ENCODE measurements at regions not wholly inside any gene's neighbourhood (a gene's known extent, or its start where the extent isn't known, plus 50 kb on each side); places are given as distances from the start of the nearest gene placed in this dataset.

DNA sequence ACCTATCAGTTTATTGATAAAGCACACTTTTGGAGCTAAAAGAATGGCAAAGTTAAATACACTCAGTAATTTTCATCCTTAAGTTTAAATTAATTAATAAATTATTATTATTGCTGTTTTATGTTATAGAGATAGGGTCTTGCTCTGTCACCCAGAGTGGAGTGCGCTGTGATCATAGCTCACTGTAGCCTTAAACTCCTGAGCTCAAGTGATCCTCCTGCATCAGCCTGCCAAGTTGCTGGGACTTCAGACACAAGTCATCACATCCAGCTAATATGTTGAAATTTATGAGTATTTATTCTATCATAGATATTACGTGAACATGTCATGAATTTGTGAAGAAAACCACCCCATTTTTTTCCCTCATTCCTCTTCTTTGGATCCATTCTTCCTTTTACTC lies 64.2 kb downstream of the GJA1 start:
- DNase-seq = no peak

DNA sequence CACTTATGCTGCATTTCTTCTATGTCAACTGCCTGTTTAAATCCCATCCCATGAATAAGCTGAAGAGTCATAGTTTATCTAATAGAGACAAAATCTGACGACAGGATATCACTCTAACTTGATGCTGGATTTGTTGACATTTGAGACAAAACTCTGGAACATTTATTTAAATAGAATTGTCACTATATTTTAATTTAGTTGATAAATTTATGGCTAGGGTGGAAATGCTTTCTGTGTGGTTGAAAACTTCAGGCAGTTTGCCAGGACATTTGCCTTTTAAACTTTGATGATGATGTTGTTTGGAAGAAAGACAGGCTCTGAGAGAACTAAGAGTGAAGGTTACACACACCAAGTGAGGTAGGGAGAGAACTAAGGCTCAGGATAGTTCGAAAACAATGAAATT lies 68.1 kb downstream of the GJA1 start:
- DNase-seq = no peak

GRCh38 chr6:121504227-121504626 lies 68.8 kb downstream of the GJA1 start:
- no peak for DNase-seq

DNA sequence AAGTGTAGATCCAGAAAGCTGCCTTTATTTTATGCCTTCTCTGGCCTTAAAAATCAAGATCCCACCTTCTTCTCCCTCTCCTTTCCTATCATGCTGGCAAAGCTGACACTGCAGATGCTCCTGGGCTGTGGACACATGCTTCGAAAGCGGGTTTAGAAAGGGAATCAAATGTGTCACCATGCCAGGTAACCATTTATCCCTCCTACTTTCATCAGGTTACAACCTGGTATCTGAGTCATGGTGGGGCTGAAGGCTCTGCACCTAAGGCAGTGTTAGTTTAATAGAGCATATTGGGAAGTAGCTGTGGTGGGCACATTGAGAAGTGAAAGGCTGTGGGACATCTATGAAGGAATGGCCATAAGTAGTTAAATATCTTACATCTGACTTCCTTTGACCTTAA lies 69.8 kb downstream of the GJA1 start:
- no peak for DNase-seq

GRCh38 chr6:121506761-121507754 lies 71.6 kb downstream of the GJA1 start:
- DNase-seq = no peak

DNA sequence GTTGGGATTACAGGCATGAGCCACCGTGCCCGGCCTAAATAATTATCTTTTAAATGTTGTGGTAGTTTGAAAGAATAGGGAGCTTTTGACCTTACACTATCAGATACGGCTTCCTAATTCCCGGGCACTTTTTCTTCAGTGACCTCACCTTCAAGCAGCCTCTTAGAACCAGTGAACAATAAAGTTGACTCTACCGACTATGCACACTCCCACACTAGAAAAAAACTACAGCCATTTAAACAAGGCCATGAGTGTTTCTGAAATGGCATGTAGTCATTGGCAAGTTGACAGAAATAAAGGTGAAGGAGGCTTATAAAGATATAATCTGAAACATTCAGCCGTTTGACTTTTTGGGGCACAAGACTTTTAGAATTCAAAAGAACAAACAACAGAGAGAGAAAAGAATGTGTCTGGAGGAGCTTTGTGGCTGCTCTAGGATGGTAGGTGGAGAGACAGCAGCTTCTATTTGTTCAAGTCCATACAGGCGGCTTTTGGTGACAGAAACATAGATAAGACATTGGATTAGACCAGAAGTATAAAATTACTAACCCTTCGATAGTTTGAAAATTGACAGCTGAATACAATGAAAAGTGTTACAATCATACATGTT lies 75.2 kb downstream of the GJA1 start:
- DNase-seq = no peak

- DNase-seq = no peak
Observed at GRCh38 chr6:121515630-121516265, 80.3 kb downstream of the GJA1 start.

DNA sequence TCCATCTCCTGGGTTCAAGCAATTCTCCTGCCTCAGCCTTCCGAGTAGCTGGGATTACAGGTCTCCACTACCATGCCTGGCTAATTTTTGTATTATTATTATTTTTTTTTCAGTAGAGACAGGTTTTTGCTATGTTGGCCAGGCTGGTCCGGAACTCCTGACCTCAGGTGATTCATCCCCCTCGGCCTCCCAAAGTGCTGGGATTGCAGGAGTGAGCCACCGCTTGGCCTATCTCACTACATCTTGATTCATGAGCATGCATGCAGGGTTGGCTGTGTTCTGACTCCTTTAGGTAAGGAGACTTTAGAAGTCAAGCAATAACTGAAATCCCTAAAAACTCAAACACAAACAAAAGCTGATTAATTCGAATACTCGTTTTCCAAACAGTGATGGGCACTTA lies 80.9 kb downstream of the GJA1 start:
- DNase-seq = no peak

GRCh38 chr6:121520337-121521163 lies 85.1 kb downstream of the GJA1 start:
- DNase-seq = no peak

DNA sequence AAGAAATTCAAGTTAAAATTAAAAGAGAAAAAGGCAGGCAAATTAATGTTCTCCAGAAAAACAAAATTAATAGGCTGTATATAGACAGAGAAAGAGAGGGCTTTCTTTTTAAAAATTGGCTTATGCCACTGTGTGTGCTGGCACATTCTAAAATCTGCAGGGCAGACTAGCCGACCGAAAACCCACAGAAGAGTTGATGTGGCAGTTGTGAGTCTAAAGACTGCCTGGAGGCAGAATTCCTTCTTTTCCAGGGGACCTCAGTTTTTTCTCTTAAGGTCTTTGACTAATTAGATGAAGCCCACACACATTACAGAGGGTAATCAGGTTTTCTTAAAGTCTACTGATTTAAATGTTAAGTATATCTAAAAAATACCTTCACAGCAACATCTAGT lies 85.7 kb downstream of the GJA1 start:
- no peak for DNase-seq

DNA sequence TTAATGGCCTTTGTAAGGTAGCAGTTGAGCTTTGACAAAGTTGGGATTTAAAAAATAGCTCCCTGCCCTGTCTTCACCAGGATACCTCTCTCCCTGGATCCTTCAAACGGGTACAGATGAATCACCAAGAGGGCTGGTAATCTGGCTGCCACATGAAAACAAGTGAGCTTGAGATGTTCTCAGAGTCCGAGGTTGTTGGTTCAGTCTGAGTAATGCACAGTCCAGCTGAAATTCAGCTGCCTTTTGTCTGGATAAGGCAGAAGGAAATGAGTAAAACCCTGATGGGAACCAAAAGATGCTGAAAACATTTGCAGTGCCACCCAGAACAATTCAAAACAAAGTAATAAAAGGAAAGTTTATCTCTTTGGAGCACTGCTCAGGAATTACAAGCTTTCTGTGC lies 86.8 kb downstream of the GJA1 start:
- DNase-seq = no peak

GRCh38 chr6:121522771-121523386 lies 87.4 kb downstream of the GJA1 start:
- no peak for DNase-seq

DNA sequence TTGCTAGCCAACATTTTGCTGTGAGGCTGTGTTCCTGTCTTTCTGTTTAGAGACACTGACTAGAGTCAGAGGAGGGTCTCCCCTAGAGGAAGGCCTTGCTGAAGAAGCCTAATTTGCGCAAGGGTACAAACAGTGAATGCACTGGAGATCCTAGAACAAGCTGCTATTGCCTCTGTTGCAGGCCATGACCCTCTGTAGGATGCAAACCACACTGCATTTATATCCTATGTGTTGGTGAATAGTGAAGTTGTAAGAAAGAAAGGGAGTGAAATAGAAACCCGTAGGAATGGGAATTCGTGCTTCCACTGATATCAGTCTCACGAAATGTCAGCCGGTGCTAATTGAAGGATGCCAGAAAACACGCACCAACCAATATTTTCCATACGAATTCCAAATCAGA lies 88.2 kb downstream of the GJA1 start:
- no peak for DNase-seq

GRCh38 chr6:121526282-121526681 lies 90.8 kb downstream of the GJA1 start:
- no peak for DNase-seq

DNA sequence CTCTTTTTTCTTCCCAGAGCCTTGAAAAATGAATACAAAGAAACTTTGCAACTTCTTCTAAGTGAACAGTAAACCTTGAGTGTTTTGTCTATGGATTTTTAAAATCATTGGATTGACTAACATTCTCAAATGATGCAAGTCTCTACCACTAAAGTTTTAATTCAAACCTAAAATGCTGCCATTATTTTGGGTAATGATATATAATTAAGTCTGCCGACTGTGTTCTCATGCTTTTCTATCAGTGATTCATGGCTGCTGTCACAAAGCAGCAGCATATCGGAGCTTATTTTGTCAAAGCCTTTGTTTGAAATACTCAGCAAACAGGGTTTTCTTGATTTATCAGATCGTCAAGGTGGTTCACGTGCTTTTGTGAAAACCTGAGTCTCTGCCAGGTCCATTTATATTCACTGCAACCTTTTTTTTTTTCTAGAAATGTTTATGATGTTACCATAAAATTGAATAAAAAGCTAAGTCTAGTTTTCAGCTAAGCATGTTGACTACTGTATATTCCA lies 96.3 kb downstream of the GJA1 start:
- DNase-seq = peak; percentile 18

GRCh38 chr6:121533321-121533841 lies 97.9 kb downstream of the GJA1 start:
- no peak for DNase-seq

- no peak for DNase-seq
Observed at GRCh38 chr6:121535777-121536176, 100.3 kb downstream of the GJA1 start.

DNA sequence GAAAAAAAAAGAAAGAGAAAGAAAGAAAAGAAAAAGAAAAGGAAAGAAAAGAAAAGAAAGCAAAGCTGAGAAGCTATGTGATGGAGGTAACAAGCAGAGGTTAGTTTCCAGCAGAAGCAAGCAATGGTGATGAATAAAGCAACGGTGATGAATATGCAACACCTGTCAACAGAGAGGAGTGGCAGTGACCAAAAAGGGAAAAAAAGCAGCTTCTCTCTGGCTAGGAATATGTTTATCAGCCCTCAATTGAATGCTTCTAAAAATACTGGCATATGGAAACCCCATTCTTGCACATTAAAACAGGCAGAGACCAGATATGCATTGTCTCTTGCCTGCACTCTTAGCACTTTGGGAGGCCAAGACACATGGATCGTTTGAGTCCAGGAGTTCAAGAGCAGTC lies 100.9 kb downstream of the GJA1 start:
- no peak for DNase-seq

DNA sequence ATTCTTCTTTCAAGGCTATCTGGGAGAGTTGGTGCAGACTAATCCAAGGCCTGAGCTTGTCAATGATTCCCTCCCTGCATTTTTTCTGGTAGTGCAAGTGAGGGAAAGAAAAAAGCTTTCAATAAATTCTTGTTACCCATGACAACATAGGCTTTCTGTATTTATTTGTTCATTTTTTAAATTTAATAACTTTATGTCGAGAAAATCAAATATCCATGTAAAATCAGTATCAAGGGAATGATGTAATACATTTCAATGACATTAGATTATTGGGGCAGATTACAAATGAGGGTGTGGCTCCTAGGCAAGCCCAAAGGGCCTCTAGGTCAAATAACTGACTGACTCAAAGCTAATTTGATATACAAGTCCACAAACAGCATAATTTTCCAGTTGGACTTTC lies 104.0 kb downstream of the GJA1 start:
- DNase-seq = no peak

- DNase-seq = no peak
Observed at GRCh38 chr6:121540210-121540609, 104.8 kb downstream of the GJA1 start.

- no peak for DNase-seq
Observed at GRCh38 chr6:121544691-121545090, 109.2 kb downstream of the GJA1 start.

DNA sequence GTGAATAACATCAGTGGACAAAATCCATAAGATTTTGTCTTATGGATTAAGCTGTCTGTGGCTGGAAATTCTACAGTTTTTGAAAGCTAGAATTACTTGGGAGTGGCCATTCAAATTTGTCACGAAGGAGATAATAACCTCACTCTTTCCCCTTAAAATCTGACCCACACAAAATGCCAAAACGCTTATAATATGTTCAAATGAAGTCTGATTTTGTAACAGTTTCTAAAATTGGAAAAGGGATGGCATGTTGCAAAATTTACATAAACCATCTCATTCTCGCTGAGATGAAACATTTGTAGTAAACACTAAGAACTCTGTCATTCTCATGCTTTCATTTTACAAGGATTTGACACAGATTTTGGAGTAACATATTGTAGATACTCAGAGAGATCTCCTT lies 112.7 kb downstream of the GJA1 start:
- no peak for DNase-seq
